Parathyroid adenoma (tissue), 2 donors: ENCODE measurements at regions not wholly inside any gene's neighbourhood (a gene's known extent, or its start where the extent isn't known, plus 50 kb on each side); places are given as distances from the start of the nearest gene placed in this dataset.

ENCODE experiments used
- H2AFZ ChIP-seq: fragments of 300-600 bp; sonication (generic); one replicate; pipeline ENCODE4 v1.7.0; 2017; ENCODE audit warnings: antibody characterized with exemption, mild to moderate bottlenecking
- H3K27ac ChIP-seq: fragments of 300-600 bp; sonication (generic); one replicate; pipeline ENCODE4 v1.7.0; 2017
- H3K27me3 ChIP-seq: fragments of 300-600 bp; sonication (generic); one replicate; pipeline ENCODE4 v1.7.0; 2017; ENCODE audit warnings: low read length; ENCODE audit not compliant: control insufficient read depth, insufficient read depth
- H3K36me3 ChIP-seq: fragments of 300-600 bp; sonication (generic); one replicate; pipeline ENCODE4 v1.7.0; 2017; ENCODE audit warnings: low read length; ENCODE audit not compliant: control insufficient read depth, insufficient read depth
- H3K4me1 ChIP-seq: fragments of 300-600 bp; sonication (generic); one replicate; pipeline ENCODE4 v1.7.0; 2017; ENCODE audit warnings: control low read depth
- H3K4me2 ChIP-seq: fragments of 300-600 bp; sonication (generic); one replicate; pipeline ENCODE4 v1.7.0; 2017; ENCODE audit warnings: low read length
- H3K4me3 ChIP-seq: fragments of 300-600 bp; sonication (generic); one replicate; pipeline ENCODE4 v1.7.0; 2017; ENCODE audit warnings: low read depth, low read length
- H3K79me2 ChIP-seq: fragments of 300-600 bp; sonication (generic); one replicate; pipeline ENCODE4 v1.7.0; 2017; ENCODE audit warnings: control low read depth
- H3K9ac ChIP-seq: fragments of 300-600 bp; sonication (generic); one replicate; pipeline ENCODE4 v1.7.0; 2017; ENCODE audit warnings: mild to moderate bottlenecking
- H3K9me3 ChIP-seq: fragments of 300-600 bp; sonication (generic); one replicate; pipeline ENCODE4 v1.7.0; 2017; ENCODE audit warnings: low read length; ENCODE audit not compliant: control insufficient read depth
- TF ChIP-seq, protein P1 (sequence below): fragments of 300-600 bp; sonication (generic); IDR thresholded peaks from one replicate; pipeline ENCODE4 v1.7.0; 2017; ENCODE audit warnings: antibody characterized with exemption, mild to moderate bottlenecking
- donor health status: primary hyperparathyroidism.

DNA sequence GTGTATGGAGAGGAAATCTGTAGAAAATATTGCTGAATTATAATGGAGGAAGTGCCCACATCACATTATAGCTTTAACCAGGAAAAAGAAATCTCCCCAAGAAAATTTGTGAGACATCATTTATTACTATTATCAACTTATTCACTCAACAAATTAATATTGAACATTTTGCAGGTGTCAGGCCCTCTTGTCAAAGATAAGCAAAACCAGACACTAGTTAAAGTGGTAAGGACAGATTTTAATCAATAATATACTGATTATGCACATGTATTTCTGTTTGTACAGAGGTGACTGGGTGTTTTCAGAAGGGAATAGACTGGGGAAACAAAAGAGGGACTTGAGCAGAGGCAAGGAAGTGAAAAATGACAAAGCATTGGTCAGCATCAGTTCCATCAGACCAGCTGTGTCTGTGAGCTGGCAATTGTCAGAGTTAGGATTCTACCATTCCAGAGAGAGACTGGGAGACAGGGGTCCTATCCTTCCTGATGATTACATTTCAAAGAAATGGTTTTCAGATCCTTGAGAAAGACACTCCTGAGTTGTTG is 519.2 kb downstream of the UTRN start:
- no peak overlapping the region for H3K4me3 ChIP-seq
- no peak overlapping the region for H3K27ac ChIP-seq
- TF ChIP-seq, protein P1, sequence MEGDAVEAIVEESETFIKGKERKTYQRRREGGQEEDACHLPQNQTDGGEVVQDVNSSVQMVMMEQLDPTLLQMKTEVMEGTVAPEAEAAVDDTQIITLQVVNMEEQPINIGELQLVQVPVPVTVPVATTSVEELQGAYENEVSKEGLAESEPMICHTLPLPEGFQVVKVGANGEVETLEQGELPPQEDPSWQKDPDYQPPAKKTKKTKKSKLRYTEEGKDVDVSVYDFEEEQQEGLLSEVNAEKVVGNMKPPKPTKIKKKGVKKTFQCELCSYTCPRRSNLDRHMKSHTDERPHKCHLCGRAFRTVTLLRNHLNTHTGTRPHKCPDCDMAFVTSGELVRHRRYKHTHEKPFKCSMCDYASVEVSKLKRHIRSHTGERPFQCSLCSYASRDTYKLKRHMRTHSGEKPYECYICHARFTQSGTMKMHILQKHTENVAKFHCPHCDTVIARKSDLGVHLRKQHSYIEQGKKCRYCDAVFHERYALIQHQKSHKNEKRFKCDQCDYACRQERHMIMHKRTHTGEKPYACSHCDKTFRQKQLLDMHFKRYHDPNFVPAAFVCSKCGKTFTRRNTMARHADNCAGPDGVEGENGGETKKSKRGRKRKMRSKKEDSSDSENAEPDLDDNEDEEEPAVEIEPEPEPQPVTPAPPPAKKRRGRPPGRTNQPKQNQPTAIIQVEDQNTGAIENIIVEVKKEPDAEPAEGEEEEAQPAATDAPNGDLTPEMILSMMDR, result no peak

DNA sequence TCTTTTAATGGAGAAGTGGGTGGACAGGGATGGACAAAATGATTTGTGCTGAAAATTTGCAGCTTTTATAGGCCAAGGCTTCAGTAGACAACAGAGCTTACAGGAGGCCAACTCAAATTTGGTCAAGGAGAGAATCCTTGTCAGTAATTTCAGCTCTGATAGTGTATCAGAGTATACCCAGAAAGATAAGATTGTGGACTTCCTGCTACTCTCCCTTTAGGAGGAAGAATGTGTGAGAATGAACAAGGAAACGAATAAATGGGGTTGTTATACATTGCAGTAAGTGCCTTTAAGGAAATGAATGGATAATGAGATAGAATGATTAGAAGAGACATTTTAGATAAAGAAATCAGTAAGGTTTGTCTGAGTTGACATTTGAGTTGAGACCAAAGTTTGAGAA is 519.9 kb downstream of the UTRN start:
- Histone ChIP-seq H3K36me3 (no peaks in the 10 kb centered on the region), H3K9me3 (no peaks in the 10 kb centered on the region)

More for the DNA sequence above, 519.2 kb downstream of the UTRN start:
- H3K36me3 ChIP-seq, result no peaks in the 10 kb centered on the region
- no peak overlapping the region for H3K9ac ChIP-seq
- no peaks in the 10 kb centered on the region for H3K9me3 ChIP-seq
- H3K27me3 ChIP-seq, result no peaks in the 10 kb centered on the region
- H3K4me2 ChIP-seq, result no peak overlapping the region
- no peak overlapping the region for H2AFZ ChIP-seq
- no peaks in the 10 kb centered on the region for H3K4me1 ChIP-seq
- H3K79me2 ChIP-seq, result no peaks in the 10 kb centered on the region

DNA sequence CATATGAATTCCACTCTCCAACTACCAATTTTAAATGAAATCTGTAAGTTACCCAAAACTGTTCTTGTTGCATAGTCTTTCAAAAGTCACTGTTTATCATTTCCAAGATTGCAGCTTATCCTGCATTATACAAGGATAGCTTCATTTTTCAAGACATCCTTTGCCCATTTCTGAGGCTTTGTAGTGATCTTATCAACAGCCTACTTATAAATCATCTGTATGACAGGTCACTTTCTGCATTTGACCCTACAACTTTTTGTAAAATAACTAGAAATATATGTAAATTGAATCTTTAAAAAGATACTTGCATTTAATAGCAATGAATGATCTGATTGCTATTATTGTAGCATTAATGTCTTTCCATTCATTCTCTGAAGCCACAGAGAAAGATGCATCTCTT is 521.1 kb downstream of the UTRN start:
- Histone ChIP-seq H3K4me3 (no peak overlapping the region), H3K36me3 (no peaks in the 10 kb centered on the region), H3K9ac (no peak overlapping the region), H3K9me3 (no peaks in the 10 kb centered on the region), H2AFZ (no peak overlapping the region), H3K4me1 (peaks cover 5% of the 10 kb centered on the region), H3K27me3 (no peaks in the 10 kb centered on the region), H3K27ac (no peak overlapping the region), H3K4me2 (no peak overlapping the region), H3K79me2 (no peaks in the 10 kb centered on the region)
- TF ChIP-seq, protein P1, result no peak

More for the DNA sequence above, 519.9 kb downstream of the UTRN start:
- Histone ChIP-seq H3K4me2 (no peak overlapping the region), H3K79me2 (no peaks in the 10 kb centered on the region), H3K27ac (no peak overlapping the region), H2AFZ (no peak overlapping the region), H3K27me3 (no peaks in the 10 kb centered on the region), H3K4me1 (peaks cover 5% of the 10 kb centered on the region), H3K9ac (no peak overlapping the region), H3K4me3 (no peak overlapping the region)
- TF ChIP-seq, protein P1, result no peak

DNA sequence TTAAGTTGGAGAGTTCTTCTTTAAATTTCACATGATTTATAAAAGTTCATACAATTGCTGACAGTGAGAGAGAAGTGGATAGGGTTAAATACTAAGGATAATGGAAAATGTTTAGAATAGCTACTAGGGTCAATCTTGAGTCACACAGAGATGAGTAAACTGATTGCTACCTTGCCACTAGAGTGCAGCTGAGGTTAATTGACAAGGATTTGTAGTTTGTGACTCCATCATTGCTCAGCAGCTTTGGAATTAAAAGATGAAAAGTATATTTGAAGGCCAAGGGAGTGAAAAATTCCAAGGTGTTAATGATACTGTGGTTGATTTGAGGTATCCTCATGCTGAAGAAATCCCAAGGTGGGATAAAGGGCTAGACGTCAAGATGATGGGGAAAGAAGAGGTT is 524.0 kb downstream of the UTRN start:
- Histone ChIP-seq H3K27me3 (no peaks in the 10 kb centered on the region), H3K27ac (no peak overlapping the region), H3K79me2 (no peaks in the 10 kb centered on the region), H3K9ac (no peak overlapping the region), H3K4me2 (no peak overlapping the region), H3K4me3 (no peak overlapping the region), H2AFZ (no peak overlapping the region), H3K4me1 (peaks cover 5% of the 10 kb centered on the region), H3K36me3 (no peaks in the 10 kb centered on the region), H3K9me3 (no peaks in the 10 kb centered on the region)
- TF ChIP-seq, protein P1, result no peak

DNA sequence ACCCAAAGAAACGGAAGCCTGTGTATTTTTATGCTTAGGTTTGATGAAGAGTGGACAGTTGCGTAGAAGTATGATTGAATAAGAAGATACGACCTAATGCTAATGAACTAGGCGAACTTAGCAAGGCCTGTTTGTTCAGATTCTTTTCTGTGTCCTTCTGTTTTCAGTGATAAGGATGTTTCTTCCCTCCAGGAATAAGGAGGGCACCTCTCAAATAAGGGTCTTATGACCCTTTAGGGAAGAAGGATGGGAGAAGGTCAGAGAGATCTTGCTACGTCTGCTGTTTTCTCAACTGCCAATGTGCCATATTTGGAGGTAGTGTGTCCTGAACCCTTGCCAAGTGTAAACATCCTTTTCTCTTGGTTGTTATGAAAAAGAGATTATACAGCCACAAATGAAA is 524.8 kb downstream of the UTRN start:
- H3K27me3 ChIP-seq, result no peaks in the 10 kb centered on the region
- TF ChIP-seq, protein P1, result no peak
- no peaks in the 10 kb centered on the region for H3K36me3 ChIP-seq
- H2AFZ ChIP-seq, result no peak overlapping the region
- H3K4me2 ChIP-seq, result no peak overlapping the region
- H3K79me2 ChIP-seq, result no peaks in the 10 kb centered on the region
- no peak overlapping the region for H3K9ac ChIP-seq
- H3K9me3 ChIP-seq, result no peaks in the 10 kb centered on the region
- H3K4me1 ChIP-seq, result peaks cover 5% of the 10 kb centered on the region
- no peak overlapping the region for H3K4me3 ChIP-seq
- no peak overlapping the region for H3K27ac ChIP-seq
